PFSK-1 (cell line): ENCODE measurements at regions not wholly inside any gene's neighbourhood (a gene's known extent, or its start where the extent isn't known, plus 50 kb on each side); places are given as distances from the start of the nearest gene placed in this dataset.

ENCODE experiments used
- FOXP2 ChIP-seq: optimal IDR thresholded peaks from 2 replicates; pipeline ENCODE3; 2011; ENCODE audit warnings: borderline replicate concordance, control low read depth, inconsistent platforms; ENCODE audit not compliant: insufficient read depth; ENCODE audit errors: extremely low read length, extremely low read depth
- POLR2AphosphoS5 ChIP-seq: IDR thresholded peaks from 2 replicates; pipeline ENCODE4 v1.6.1; 2012; ENCODE audit warnings: low read depth, mild to moderate bottlenecking, control low read depth, low read length, moderate library complexity
- SIN3A ChIP-seq: IDR thresholded peaks from 2 replicates; pipeline ENCODE4 v1.6.1; 2012; ENCODE audit warnings: mild to moderate bottlenecking, low read length, moderate library complexity, borderline replicate concordance; ENCODE audit not compliant: insufficient read depth
- TAF1 ChIP-seq: IDR thresholded peaks from 2 replicates; pipeline ENCODE4 v1.6.1; 2012; ENCODE audit warnings: low read length, control low read depth, borderline replicate concordance; ENCODE audit not compliant: insufficient read depth
- TF ChIP-seq, protein P1 (sequence below), 2 experiments: IDR thresholded peaks; 2 replicates each; pipeline versions ENCODE4 v1.6.1 to v1.8.0; 2011 to 2012; ENCODE audit warnings: low read depth in 2 of 2, low read length in 2 of 2, control low read depth in 1 of 2, inconsistent platforms in 1 of 2, mild to moderate bottlenecking in 1 of 2, moderate library complexity in 1 of 2; ENCODE audit not compliant: insufficient read depth in 1 of 2

DNA sequence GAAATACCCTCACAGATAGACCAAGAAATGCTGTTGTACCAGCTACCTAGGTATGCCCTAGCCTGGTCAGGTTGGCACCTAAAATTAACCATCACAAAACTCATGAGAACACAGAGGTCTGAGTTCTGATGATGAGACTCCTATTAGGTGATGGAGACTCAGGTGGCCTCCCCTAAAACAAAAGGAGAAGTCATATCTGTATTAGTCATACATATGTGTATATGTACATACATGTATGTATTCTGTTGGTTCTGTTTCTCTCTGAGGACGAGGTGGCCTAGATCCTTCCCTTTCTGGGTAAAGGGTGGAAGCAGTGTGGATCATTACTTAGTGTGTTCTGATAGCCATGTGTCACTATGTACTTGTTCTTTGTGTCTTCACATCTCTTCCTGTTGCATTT is 207.2 kb upstream of the PRSS1 start:
- TF ChIP-seq TAF1 (no peak), POLR2AphosphoS5 (no peak), FOXP2 (no peak), SIN3A (no peak)
- TF ChIP-seq, protein P1, sequence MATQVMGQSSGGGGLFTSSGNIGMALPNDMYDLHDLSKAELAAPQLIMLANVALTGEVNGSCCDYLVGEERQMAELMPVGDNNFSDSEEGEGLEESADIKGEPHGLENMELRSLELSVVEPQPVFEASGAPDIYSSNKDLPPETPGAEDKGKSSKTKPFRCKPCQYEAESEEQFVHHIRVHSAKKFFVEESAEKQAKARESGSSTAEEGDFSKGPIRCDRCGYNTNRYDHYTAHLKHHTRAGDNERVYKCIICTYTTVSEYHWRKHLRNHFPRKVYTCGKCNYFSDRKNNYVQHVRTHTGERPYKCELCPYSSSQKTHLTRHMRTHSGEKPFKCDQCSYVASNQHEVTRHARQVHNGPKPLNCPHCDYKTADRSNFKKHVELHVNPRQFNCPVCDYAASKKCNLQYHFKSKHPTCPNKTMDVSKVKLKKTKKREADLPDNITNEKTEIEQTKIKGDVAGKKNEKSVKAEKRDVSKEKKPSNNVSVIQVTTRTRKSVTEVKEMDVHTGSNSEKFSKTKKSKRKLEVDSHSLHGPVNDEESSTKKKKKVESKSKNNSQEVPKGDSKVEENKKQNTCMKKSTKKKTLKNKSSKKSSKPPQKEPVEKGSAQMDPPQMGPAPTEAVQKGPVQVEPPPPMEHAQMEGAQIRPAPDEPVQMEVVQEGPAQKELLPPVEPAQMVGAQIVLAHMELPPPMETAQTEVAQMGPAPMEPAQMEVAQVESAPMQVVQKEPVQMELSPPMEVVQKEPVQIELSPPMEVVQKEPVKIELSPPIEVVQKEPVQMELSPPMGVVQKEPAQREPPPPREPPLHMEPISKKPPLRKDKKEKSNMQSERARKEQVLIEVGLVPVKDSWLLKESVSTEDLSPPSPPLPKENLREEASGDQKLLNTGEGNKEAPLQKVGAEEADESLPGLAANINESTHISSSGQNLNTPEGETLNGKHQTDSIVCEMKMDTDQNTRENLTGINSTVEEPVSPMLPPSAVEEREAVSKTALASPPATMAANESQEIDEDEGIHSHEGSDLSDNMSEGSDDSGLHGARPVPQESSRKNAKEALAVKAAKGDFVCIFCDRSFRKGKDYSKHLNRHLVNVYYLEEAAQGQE (IDR thresholded peaks at IDR 0.05; ENCODE audit: insufficient read depth in 1 of 2, low read depth in 2 of 2, low read length in 2 of 2): no peak

GRCh38 chr7:142540371-142540770 is 208.9 kb upstream of the PRSS1 start:
- TF ChIP-seq, protein P1 (IDR thresholded peaks at IDR 0.05; ENCODE audit: insufficient read depth in 1 of 2, low read depth in 2 of 2, low read length in 2 of 2): no peak
- no peak for TF ChIP-seq FOXP2
- no peak for TF ChIP-seq TAF1
- TF ChIP-seq SIN3A: no peak
- no peak for TF ChIP-seq POLR2AphosphoS5

DNA sequence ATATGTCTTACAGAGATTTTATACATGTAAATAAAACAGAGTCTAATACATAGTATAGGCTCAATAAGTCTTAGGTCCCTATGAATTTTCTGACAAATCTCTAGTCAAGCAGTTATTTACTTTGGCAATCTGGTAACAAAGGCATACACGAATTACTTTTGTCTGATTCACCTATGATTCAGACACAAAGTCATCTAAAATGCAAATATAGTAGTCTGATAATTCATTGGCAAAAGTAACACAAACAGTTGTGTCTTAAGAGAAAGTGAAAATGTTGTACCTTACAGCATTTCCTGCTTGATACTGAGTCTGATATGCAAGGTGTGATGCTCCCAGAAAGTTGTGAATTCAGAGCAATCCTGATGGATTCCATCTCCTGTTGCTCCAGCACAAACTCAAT is 209.4 kb upstream of the PRSS1 start:
- TF ChIP-seq POLR2AphosphoS5: no peak
- no peak for TF ChIP-seq TAF1
- no peak for TF ChIP-seq FOXP2
- TF ChIP-seq, protein P1 (IDR thresholded peaks at IDR 0.05; ENCODE audit: insufficient read depth in 1 of 2, low read depth in 2 of 2, low read length in 2 of 2): no peak
- no peak for TF ChIP-seq SIN3A

DNA sequence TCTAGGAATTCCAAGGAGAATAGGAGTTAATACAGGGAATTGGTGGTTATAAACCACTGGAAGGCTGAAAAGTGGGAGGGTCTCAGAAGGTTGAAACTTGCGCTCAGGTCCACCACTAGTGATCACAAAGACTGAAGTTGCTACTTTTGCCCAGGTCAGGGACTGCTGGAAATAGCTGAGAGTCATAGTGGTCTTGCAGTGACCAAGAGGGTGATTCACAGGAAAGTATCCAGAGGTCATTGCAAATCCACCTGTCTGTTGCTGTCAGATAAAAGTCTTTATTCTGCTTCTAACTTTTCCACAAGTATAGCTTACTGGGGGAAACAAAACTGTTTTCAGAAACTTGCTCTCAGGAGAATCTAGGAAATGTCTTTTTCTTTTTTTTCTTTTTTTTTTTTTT is 211.5 kb upstream of the PRSS1 start:
- TF ChIP-seq TAF1: no peak
- no peak for TF ChIP-seq POLR2AphosphoS5
- no peak for TF ChIP-seq SIN3A
- TF ChIP-seq FOXP2: no peak
- TF ChIP-seq, protein P1 (IDR thresholded peaks at IDR 0.05; ENCODE audit: insufficient read depth in 1 of 2, low read depth in 2 of 2, low read length in 2 of 2): no peak

DNA sequence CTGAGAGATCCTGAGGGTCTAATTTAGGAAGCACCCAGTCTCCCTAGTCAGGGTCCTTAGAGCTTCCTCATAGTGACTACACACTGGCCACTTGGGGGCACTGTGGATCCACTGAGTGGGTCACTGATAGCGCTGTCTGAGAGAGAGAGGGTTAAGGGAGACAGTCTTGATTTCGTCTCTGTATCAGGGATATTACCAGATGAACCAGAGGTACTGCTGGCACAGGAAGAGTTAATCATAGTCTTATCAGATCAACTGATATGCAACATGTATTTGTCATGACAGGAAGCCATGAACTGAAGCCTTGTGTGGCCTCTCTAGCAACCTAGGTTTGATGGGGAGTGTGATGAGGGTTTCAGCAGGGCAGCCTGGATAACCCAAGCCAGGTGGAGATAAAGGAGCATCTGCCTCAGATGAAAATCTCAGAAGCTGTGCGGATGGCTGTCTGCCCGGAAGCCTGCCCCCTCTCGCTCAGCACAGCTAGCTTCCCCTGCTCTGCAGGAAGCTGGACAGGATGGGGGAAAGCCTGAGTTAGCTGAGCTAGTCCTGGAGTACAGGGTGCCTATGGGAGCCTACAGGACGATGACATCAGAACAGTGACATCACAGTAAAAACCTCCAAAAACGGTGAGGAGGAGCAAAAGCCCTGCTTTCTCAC is 214.0 kb upstream of the PRSS1 start:
- TF ChIP-seq SIN3A: no peak
- TF ChIP-seq, protein P1 (IDR thresholded peaks at IDR 0.05; ENCODE audit: insufficient read depth in 1 of 2, low read depth in 2 of 2, low read length in 2 of 2): no peak
- no peak for TF ChIP-seq POLR2AphosphoS5
- TF ChIP-seq FOXP2: no peak
- TF ChIP-seq TAF1: no peak
